Endothelial cell of umbilical vein (primary cell): ENCODE measurements at regions not wholly inside any gene's neighbourhood (a gene's known extent, or its start where the extent isn't known, plus 50 kb on each side); places are given as distances from the start of the nearest gene placed in this dataset.

Experiments
- BruUV-seq: library from RNA; stranded (reverse); fragments of 400-500 nt; replicated peaks from 2 replicates; lab custom pipeline; 2021; lab: Mats Ljungman, UMichigan
- CTCF ChIA-PET: fragments of 300-600, 350-600 bp; sonication (Branson Sonifier 250); formaldehyde crosslinking; loops from one replicate; lab custom pipeline; 2021; ENCODE audit warnings: antibody characterized with exemption, inconsistent platforms; lab: Charles Lee
- POLR2A ChIA-PET: fragments of 300-600, 350-600 bp; sonication (Branson Sonifier 250); formaldehyde crosslinking; loops from one replicate; lab custom pipeline; 2021; ENCODE audit warnings: antibody characterized with exemption, inconsistent platforms; lab: Charles Lee
- DNase-seq: peaks from one replicate; pipeline ENCODE4 v3.0.0-alpha.2; 2011; ENCODE audit warnings: low read depth, low spot score
- FAIRE-seq: peaks from 2 replicates; lab custom pipeline; 2011; peaks lifted over from hg19 to GRCh38; lab: Jason Lieb, UNC
- H2AFZ ChIP-seq: 2 replicates; pipeline ENCODE4 v1.6.0; 2012; ENCODE audit warnings: low read depth, low read length, control low read depth, inconsistent platforms
- H3K27ac ChIP-seq: 2 replicates; pipeline ENCODE4 v1.5.1; 2011; ENCODE audit warnings: low read depth, mild to moderate bottlenecking, control low read depth, low read length, moderate library complexity; ENCODE audit not compliant: insufficient read depth
- H3K27me3 ChIP-seq, 2 experiments: 2 replicates each; pipeline versions ENCODE4 v1.6.0 to v1.6.1; 2011; ENCODE audit warnings: low read length in 2 of 2, mixed read lengths in 1 of 2; ENCODE audit not compliant: control insufficient read depth in 2 of 2, insufficient read depth in 2 of 2
- H3K36me3 ChIP-seq, 2 experiments: 2 replicates in 1 of 2; 3 replicates in 1 of 2; pipeline ENCODE4 v1.5.1; 2011; ENCODE audit warnings: low read length in 2 of 2, mild to moderate bottlenecking in 1 of 2, moderate library complexity in 1 of 2; ENCODE audit not compliant: control insufficient read depth in 2 of 2, insufficient read depth in 2 of 2; ENCODE audit errors: extremely low read depth in 1 of 2
- H3K4me1 ChIP-seq: 3 replicates; pipeline ENCODE4 v1.5.1; 2011; ENCODE audit warnings: mild to moderate bottlenecking, low read length; ENCODE audit not compliant: control insufficient read depth, insufficient read depth; ENCODE audit errors: extremely low read depth
- H3K4me2 ChIP-seq: 2 replicates; pipeline ENCODE4 v1.6.1; 2011; ENCODE audit warnings: low read length, control low read depth, mixed read lengths; ENCODE audit not compliant: insufficient read depth
- H3K4me3 ChIP-seq, 3 experiments: fragments of 200-600 bp in 1 of 3; sonication (generic), shearing (Covaris generic) in 1 of 3; replicated peaks in 1 of 3; 2 replicates each; pipeline ENCODE4 v1.5.1; 2011 to 2016; ENCODE audit warnings: control low read depth in 3 of 3, low read length in 3 of 3, mild to moderate bottlenecking in 2 of 3, inconsistent platforms in 1 of 3, low read depth in 1 of 3, moderate library complexity in 1 of 3; ENCODE audit not compliant: insufficient read depth in 1 of 3
- H3K79me2 ChIP-seq: 2 replicates; pipeline ENCODE4 v1.6.0; 2012; ENCODE audit warnings: low read length, inconsistent platforms; ENCODE audit not compliant: control insufficient read depth, insufficient read depth
- H3K9ac ChIP-seq: replicated peaks from 2 replicates; pipeline ENCODE3; 2011; ENCODE audit warnings: low read length, control low read depth; ENCODE audit not compliant: insufficient read depth; ENCODE audit errors: extremely low read depth
- H3K9me1 ChIP-seq: replicated peaks from 3 replicates; pipeline ENCODE4 v1.6.0; 2011; ENCODE audit warnings: mild to moderate bottlenecking, low read length; ENCODE audit not compliant: control insufficient read depth, insufficient read depth; ENCODE audit errors: extremely low read depth
- H3K9me3 ChIP-seq: replicated peaks from 2 replicates; pipeline ENCODE4 v1.5.1; 2012; ENCODE audit warnings: low read length, inconsistent platforms; ENCODE audit not compliant: control insufficient read depth, insufficient read depth
- H4K20me1 ChIP-seq: replicated peaks from 2 replicates; pipeline ENCODE3; 2011; ENCODE audit warnings: mild to moderate bottlenecking, low read length; ENCODE audit not compliant: control insufficient read depth, insufficient read depth; ENCODE audit errors: extremely low read depth
- CTCF ChIP-seq, 2 donors: IDR thresholded peaks; 1 replicate in 1 of 2; 2 replicates in 1 of 2; pipeline ENCODE4 v1.5.1; 2011; ENCODE audit warnings: low read length in 2 of 2, mild to moderate bottlenecking in 2 of 2, moderate library complexity in 2 of 2, control low read depth in 1 of 2, inconsistent platforms in 1 of 2, low read depth in 1 of 2; ENCODE audit not compliant: insufficient read depth in 1 of 2; ENCODE audit errors: extremely low read depth in 1 of 2
- EZH2 ChIP-seq: IDR thresholded peaks from 2 replicates; pipeline ENCODE4 v1.6.1; 2012; ENCODE audit warnings: borderline replicate concordance, low read depth, mild to moderate bottlenecking, moderate library complexity, low read length, inconsistent platforms; ENCODE audit not compliant: severe bottlenecking
- FOS ChIP-seq: IDR thresholded peaks from 2 replicates; pipeline ENCODE4 v1.6.1; 2011; ENCODE audit warnings: mild to moderate bottlenecking, low read length, moderate library complexity, borderline replicate concordance; ENCODE audit not compliant: insufficient read depth
- GATA2 ChIP-seq: IDR thresholded peaks from 2 replicates; pipeline ENCODE4 v1.7.0; 2011; ENCODE audit warnings: low read depth, mild to moderate bottlenecking, moderate library complexity, mixed read lengths, low read length; ENCODE audit not compliant: insufficient read length, insufficient read depth
- JUN ChIP-seq: IDR thresholded peaks from 2 replicates; pipeline ENCODE4 v1.6.1; 2011; ENCODE audit warnings: borderline replicate concordance, low read depth; ENCODE audit not compliant: insufficient read length, insufficient read depth
- MAX ChIP-seq: IDR thresholded peaks from 2 replicates; pipeline ENCODE4 v1.6.1; 2011; ENCODE audit not compliant: insufficient read depth, insufficient read length
- MYC ChIP-seq: IDR thresholded peaks from one replicate; pipeline ENCODE4 v1.6.1; 2011; ENCODE audit warnings: mild to moderate bottlenecking, low read depth, low read length
- POLR2A ChIP-seq: IDR thresholded peaks from 2 replicates; pipeline ENCODE4 v1.6.1; 2012; ENCODE audit warnings: low read depth, mild to moderate bottlenecking, control low read depth, low read length
- POLR2AphosphoS5 ChIP-seq: IDR thresholded peaks from 2 replicates; pipeline ENCODE4 v1.6.1; 2012; ENCODE audit warnings: low read depth, mild to moderate bottlenecking, control low read depth, low read length, moderate library complexity; ENCODE audit not compliant: insufficient read depth
- dilution Hi-C: fragments of 300-500 bp; cut with MboI; formaldehyde crosslinking; loops from one replicate; pipeline ENCODE4 v1.15.0; 2019; ENCODE audit warnings: low sequenced_read_pairs; ENCODE audit not compliant: extremely low pct_ligation_motif_present
- intact Hi-C: fragments of 100-400 bp; cut with micrococcal nuclease; formaldehyde crosslinking; loops from one replicate; pipeline ENCODE4 v1.10.0; 2022

GRCh38 chr1:5503556-5504363, 488.5 kb downstream of the NPHP4 start:
- intact Hi-C loops (no loop called here), dilution Hi-C loops (no loop called here)
- Histone ChIP-seq H3K9me3 (no peaks in the 10 kb centered on the region), H3K27me3 (no peaks in the 10 kb centered on the region), H4K20me1 (no peaks in the 10 kb centered on the region), H3K9me1 (no peaks in the 10 kb centered on the region), H3K36me3 (no peaks in the 10 kb centered on the region), H3K27ac (no peak overlapping the region), H3K4me3 (no peak overlapping the region), H3K79me2 (no peaks in the 10 kb centered on the region), H3K4me1 (no peaks in the 10 kb centered on the region), H3K4me2 (no peak overlapping the region), H2AFZ (no peak overlapping the region), H3K9ac (no peak overlapping the region)
- DNase-seq = no peak
- BruUV-seq = no TSS peak
- ChIA-PET CTCF (no interaction called here), POLR2A (no interaction called here)
- TF ChIP-seq POLR2A = no peak
- TF ChIP-seq FOS = no peak
- TF ChIP-seq JUN = no peak
- no peak for TF ChIP-seq EZH2
- no peak for TF ChIP-seq MYC
- no peak for TF ChIP-seq POLR2AphosphoS5
- TF ChIP-seq MAX = no peak
- no peak for TF ChIP-seq GATA2
- no peak for TF ChIP-seq CTCF (IDR thresholded peaks at IDR 0.05; ENCODE audit: extremely low read depth in 1 of 2, insufficient read depth in 1 of 2, low read depth in 1 of 2, low read length in 2 of 2)
- FAIRE-seq = no peak
